EH (cell line): ENCODE measurements at regions not wholly inside any gene's neighbourhood (a gene's known extent, or its start where the extent isn't known, plus 50 kb on each side); places are given as distances from the start of the nearest gene placed in this dataset.

ENCODE experiments used
- DNase-seq: peaks from one replicate; pipeline ENCODE4 v3.0.0-alpha.2; 2015; ENCODE audit warnings: low read depth

DNA sequence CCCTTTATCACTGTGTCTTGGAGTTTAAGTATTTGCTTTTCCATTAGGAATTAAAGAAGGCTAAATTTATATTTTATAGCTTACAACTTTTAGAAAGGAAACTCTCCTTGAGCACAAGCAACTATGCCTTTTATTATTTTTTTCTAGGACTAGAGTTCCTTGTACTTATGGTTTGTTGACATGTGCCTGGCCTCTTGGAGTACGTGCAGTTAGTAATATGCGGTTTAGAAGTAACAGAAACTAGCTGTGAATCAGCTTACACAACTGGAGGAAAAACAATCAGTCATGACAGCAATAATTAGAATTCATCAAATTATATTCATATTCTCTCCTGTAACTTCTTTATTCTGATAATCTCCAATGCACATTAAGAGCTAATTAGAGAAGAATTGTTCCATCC, 428.7 kb downstream of the AEBP2 start:
- DNase-seq = no peak

GRCh38 chr12:19869413-19869812, 430.1 kb downstream of the AEBP2 start:
- DNase-seq = peak; percentile 14

DNA sequence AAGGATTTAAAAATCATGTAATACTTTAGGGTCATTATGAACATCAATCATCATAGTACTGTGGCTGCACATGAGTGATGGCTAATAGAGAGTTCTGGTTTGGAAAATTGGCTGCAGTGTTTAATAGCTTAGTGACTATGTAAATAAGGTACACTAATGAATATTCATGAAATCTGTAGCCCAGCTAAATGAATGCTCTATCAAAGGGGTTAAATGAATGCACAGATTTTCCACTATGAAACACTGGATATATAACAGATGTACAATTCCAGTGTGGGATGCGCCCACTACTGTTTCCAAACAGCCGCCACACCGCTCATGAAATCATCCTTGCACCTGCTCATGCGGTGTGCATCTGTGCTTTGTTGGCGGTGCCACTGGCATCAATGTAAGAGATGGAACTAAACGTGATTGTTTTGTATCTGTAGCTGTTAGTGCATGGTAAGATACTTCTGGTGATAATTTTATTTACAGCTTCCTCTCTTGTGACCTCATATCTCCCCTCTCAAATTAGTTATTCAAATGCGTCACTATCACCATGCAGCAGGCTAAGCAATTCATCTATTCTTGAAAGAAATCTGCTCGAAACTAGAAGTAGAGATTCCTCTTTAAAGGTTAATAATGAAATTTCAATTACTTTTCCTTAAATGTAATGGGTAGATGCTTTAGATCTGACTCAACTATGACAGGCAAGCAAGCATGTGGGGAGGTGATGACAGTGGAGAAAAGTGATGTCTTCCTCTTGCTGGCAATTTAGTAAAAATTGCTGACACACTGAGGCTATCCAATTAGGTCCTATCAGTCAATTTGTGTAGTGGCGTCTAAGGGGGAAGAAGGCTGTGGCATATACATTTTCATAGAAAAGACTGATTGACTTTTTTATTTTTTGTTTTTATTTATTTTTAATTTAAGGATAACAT, 433.6 kb downstream of the AEBP2 start:
- peak; percentile 29 for DNase-seq

DNA sequence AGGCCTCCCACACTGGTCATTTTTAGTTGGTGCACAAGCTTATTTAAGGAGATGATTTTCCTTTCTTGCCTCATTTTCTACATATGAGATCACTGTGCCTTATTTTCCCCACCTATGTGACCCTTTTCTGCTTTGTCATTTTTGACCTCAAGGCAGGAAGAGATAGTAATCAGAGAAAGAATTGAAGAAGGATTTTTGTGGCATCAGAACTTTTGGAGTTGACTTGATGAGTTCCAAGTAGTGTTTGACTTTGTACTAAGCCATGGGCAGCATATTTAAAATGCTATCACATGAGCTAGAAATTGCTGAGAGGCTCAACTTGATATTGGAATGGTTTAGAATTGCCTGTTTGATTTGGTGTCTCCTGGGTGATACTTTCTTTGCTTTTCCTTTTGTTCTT, 440.8 kb downstream of the AEBP2 start:
- no peak for DNase-seq

DNA sequence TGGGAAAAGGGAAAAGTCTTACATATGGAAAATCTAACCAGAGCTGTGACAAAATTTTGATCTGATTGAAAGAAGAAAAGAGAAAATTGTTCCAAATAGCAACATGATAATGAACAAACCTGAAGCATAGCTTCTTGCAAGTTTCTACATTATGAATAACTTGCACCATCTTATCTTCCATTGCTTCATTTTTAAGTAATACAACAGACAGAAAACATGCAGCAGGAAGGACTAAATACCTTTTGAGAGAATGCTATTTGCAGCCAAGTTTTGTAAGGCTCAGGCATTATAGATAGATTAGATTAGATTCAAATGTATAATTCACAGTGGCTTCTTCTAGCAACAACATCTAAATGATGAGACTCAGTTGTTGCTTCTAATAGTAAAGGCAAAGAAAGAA, 441.4 kb downstream of the AEBP2 start:
- DNase-seq = no peak

DNA sequence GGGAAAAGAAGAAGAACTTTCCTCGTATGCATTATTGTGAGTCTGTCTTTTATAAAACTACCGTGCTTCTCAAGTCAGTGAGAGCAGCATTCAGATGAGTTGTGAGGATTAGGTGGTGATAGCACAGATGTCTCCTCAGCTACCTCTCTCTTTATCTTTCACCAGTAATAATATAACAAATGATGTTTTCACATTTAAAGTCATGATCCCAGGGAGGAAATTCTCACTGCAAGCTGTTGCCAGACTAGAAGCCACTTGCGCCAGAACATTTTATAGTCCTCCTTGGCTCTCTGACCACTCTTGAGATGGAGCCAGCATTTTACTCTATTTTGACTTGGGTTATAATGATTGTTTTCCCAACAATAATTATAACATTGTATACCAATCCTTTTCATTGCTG, 443.1 kb downstream of the AEBP2 start:
- DNase-seq = no peak

DNA sequence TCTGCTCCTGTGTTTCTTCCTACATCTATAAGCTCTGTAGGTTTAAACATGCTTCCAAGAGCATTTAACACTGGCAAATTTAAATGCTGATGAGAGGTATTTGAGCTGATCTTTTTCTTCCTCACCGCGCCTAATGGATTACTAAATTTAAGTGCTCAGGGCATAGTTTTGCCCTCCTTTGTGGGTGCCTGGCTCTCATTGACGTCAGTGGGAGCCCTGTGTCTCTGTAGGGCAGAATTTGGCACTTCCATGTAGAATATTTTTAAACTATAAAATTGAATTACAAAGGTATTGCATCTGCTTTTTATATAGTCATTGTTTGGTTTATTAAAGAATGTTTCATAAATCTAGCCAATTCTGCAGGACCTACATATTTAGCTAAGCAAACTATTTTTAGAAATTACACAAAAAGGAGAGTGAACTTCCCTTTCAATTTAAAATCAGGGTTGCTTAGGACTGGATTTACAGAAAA, 444.8 kb downstream of the AEBP2 start:
- DNase-seq = peak; percentile 48

DNA sequence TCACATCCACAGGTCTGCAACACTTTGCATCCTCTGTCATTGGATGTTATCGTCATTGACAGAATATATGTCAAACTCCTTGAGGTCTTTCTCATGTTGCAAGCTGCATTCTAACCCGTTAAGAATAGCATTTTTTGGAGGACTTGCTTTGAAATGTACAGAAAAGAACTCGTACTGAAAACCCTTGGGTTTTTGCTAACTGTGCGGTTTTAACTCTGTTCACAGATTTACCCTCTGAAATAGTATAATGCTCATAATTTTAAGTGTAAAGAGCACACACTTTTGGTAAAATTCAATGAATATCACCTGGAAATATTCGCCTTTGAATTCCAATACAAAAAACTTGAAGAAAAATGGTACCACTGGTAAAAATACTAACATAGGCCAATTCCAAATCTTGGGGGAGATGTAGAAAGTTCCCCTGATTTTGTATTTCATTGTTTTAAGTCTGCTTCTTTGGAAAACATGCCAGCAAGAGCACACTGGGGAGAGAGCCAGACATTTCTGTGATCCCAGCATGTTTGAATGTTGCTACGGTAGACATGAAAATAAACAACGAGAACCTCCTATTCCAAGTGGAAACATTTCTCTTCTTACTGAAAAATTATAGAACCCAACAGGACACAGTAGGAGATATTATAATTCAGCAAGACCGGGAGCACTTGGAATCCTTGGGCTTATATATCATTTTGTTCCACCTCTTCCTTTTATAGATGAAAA, 446.0 kb downstream of the AEBP2 start:
- DNase-seq = peak; percentile 25

GRCh38 chr12:19886065-19886464, 446.8 kb downstream of the AEBP2 start:
- no peak for DNase-seq

- peak; percentile 52 for DNase-seq
Measured at GRCh38 chr12:19886639-19887064, 447.4 kb downstream of the AEBP2 start.

- DNase-seq = no peak
Measured at GRCh38 chr12:19890024-19890423, 450.7 kb downstream of the AEBP2 start.

DNA sequence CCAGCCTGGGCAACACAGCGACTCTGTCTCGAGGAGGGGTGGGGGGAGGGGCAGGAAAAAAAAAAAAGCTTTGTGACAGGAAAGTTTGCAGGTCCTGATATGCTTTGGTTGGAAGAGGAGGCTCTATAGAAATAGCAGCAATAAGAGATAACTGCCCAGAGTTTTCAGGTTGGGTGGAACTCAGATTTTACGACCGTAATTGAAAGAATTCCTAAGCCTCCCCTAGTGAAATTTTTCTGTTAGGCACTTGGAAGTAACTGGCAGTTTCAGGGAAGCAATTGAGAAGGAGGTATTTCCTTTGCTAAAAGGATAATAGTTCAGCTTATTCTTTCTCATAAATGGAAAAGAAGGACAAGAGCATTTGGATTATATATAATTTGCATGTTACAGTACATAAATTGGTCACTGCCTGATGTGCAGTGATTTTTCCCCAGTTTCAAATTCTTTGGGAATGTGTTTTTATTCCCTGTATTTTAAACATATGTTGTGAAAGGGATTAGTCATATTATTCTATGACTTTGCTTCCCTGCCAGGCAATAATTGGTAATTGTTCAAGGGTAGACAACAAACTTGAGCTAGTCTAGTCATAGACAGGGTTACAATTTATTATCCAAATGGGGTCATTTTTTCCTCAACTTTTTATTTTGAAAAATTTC, 452.8 kb downstream of the AEBP2 start:
- peak; percentile 58 for DNase-seq

DNA sequence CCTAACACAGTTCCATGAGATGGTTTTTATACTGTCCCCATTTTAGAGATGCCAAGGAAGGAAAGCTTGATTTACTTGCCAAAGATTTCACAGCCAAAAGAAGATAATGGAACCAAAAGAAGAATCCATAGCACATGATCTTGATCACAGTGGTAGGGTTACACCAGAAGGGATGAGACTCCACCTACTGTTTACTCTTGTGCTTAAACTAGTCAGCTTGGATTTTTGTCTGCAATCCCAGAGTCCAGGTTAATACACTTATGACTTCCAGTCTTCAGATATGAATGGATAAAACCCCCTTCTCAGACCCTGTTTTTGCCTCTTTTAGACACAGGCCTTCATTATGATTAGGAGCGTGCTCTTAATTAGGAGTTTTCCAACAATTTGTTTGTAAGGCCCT, 454.2 kb downstream of the AEBP2 start:
- peak; percentile 53 for DNase-seq

DNA sequence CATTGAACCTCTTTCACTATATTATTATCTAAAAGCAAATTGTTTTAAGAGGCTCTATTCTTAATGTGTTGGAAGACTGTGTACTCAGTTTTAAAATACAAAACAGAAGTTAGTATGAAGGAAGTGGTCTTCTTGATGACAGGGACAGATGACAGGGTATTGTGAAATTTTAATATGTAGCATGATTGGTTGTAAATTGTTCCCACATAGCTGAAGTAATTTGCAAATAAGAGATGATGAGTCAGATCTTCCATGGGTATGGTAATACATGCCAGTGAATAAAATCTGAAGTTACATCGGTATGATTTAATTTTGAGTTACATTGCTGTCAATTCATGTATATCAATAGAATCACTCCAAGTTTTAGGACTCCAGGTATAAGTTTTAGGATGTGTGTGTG, 454.8 kb downstream of the AEBP2 start:
- DNase-seq = peak; percentile 74

DNA sequence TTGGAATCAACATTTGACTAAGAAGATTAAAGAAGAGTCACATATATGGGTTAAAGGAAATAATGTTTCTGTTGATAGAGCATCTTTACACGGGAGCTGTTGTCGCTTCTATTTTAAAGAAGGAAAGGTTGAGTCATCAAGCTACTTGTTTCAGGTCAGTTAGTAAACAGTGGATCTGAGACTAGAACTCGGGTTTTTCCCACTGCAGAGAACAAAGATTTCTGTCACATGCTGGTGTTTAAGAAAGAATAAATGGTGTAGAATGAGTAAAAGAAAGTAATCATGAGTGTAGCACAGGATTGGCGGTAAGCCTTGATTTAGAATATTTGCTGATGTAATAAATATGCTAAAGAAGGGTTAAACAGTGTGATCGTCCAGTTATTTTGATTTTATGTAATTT, 455.5 kb downstream of the AEBP2 start:
- DNase-seq = no peak

GRCh38 chr12:19895246-19896020, 456.1 kb downstream of the AEBP2 start:
- peak; percentile 56 for DNase-seq

GRCh38 chr12:19896041-19896440, 456.7 kb downstream of the AEBP2 start:
- DNase-seq = no peak

DNA sequence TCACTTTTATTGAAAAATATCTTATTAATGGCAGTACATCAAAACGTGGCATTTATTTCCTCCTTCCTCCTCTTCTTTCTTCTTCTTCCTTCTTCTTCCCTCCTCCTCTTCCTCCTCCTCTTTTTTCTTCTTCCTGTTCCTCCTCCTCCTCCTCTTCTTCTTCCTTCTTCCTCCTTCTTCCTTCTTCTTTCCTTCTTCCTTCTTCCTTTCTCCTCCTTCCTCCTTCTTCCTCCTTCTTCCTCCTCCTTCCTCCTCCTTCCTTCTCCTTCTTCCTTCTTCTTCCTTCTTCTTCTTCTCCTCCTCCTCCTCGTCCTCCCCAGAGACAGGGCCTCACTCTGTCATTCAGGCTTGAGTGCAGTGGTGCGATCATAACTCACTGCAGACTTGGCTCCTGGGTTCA, 457.2 kb downstream of the AEBP2 start:
- no peak for DNase-seq

DNA sequence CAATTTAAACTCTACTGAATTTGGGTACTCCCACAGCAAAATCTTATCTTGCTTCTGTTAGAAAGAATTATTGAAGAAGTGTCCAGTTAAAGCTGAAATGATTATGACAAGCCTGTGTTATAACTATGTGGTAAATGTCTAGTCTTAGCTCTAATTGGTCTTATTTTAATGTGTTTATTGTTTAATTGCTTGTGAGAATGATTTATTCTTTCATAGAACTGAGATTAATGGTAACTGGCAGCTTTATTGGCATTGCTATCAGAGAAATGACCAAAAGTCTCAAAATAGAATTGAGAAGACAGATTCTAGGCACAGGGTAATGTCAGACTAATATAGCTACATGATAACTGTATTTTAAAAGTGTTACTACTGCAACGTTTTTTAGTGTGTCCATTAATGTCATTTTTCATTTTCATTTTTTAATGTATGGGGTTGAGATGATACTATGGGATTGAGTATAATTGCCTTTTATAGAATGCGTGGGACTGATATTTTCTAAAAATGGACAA, 458.7 kb downstream of the AEBP2 start:
- DNase-seq = no peak

DNA sequence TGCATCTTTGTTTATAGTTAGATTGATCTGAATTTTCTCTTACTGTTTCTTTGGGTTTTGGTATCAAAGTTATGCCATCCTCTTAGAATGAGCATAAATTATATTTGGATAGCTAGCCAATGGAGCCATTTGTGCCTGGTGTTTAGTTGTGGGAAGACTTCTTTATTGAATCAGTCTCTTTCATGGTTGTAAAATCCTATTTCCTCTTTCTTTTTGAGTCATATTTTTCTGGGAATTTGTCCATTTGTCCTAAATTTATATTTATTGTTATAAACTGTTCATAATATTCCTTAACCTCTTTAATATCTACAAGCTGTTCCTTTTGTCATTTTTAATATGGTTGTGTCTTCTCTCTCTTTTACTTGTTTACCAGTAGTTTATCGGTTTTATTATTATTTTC, 462.5 kb downstream of the AEBP2 start:
- DNase-seq = no peak

- peak; percentile 44 for DNase-seq
Measured at GRCh38 chr12:19904819-19905218, 463.5 kb upstream of the PDE3A start.

DNA sequence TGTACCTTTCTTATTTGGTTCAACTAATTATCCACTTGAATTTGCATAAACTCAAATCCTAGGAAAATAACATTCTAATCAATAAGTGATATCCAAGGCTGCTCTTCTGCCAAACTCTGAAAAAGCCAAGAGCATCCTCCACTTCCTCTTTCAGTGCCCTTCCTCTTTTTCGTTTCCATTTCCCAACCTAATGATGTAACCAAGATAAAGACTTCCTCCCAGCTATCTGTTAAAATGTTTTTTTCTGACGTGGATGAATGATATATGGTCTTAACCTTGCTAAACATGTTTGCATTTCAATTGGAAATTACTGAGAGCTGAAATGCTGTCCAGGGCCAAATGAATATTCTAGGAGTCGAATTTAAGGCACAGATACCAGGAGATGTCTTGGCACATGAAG, 459.5 kb upstream of the PDE3A start:
- DNase-seq = no peak
